ENCODE measurements at regions not wholly inside any gene's neighbourhood (a gene's known extent, or its start where the extent isn't known, plus 50 kb on each side); places are given as distances from the start of the nearest gene placed in this dataset.

DNA sequence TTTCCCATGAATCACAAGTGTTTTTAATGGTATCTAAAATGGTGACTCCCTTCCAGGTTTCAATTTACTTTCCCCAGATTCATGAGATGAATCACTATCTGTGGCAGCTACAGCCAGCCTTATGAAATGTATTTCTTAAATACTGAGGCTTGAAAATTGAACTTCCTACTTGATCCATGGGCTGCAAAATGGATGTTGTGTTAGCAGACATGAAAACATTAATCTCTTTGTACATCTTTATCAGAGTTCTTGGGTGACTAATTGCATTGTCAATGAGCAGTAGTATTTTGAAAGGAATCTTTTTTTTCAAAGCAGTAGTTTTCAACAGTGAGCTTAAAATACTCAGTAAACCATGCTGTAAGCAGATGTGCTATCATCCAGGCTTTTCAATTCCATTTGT, 250.8 kb downstream of the SLC6A15 start:
- no peak for DNase-seq

DNA sequence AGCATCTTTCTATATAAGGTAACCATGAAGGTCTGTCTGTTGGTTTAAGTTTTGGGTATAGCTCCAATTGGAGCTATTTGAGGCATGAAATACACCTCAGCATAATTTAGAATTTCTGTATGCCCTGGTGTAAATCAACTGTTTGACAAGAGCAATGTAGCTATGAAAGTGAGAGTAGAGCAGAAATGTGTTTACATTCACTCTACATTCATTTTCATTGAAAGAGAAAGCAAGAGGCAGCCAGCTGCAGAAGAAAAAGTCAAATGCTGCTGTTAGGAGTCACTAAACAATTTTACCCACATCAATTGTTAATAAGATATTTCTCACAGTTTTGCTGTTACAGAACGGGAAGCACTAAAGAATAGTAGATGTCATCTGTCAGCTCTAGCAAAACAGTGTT, 252.5 kb downstream of the SLC6A15 start:
- DNase-seq: no peak

DNA sequence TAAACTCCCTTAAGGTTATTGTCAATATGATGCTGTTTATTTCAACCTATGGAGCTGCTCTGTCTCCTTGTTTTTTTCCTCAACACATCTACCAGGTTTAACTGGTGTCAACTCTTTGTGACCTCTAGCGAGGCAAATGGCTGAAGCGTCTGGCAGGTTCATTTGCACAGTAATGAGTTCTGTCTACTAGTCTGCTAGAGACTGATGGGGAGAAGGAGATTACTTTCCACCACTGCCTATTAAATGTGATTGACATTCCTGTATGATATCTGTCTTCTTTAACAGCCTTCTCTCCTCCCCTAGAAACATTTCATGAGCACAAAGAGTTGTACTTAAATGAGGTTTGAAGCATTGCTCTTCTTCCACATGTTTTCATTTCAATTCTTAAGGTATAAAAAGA, 253.7 kb downstream of the SLC6A15 start:
- DNase-seq: no peak

DNA sequence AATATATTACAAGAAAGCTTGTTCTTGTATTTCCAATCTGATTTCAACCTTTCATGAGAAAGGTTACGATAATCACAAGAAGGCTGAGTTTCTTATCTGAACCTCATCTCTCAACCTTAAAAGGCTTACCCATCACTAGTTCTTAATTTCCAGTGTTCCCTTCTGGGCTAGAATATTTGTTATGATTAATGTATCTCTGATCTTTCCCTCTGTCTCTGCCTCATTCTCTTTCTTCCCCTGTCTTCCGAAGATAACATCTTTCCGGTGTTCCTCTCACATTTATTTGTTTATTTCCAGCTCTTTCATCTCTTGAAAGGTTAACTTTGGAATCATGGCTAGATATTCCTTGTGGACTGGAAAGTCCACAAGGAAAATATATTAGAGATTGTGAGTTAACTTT, 255.9 kb downstream of the SLC6A15 start:
- DNase-seq: no peak

DNA sequence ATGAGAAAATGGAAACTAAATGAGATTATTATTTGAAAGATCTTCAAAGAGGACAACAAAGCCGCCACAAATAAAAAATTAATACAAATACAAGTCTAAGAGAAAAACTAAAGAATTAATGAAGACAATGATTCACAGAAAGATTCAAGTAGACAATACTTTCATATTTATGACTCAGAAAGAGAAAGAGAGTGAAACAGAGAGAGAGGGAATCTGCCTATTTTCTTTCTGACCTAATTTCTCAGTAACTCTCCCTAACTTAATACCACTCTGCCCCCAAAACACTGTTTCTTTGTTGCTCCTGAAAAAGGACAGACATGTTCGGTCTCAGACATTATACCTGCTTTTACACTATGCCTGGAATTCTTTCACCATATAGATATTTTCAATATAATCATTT, 259.1 kb downstream of the SLC6A15 start:
- DNase-seq: no peak

DNA sequence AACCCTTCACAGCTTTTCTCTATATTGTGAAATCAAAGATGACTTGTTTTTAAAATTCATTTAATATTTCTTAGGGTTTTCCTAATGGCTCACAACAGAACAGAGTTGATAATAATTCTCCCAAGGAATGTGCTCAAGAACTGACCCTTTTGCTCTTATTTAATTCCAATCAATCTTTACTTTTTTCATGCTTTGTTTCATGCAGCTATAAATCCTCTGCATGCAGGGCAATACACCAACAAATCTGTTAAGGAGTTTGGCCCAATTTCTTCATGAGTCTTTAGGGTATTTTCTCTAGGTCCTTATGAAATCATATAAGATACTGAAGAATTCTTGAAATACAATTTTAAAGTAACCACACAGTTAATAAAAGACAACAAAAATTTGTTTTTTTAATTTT, 264.2 kb downstream of the SLC6A15 start:
- no peak for DNase-seq

DNA sequence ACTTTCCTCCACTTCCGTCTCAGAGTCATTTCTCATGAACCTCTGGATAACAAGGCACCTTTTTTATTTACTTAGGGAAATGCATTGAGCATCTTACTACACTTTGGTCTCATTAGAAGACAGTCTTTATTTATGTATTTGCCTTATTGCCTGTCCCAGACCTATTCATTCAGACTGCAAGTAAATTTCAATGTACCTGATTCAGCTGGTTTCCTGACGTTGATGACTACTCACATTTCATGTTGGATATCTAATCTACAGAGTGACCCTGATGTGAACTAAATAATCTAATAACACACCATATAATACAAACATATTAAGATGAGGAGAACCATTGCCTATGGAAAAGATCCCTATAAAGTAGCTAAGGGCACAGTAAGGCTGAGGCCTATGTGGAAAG, 267.7 kb downstream of the SLC6A15 start:
- DNase-seq: no peak

DNA sequence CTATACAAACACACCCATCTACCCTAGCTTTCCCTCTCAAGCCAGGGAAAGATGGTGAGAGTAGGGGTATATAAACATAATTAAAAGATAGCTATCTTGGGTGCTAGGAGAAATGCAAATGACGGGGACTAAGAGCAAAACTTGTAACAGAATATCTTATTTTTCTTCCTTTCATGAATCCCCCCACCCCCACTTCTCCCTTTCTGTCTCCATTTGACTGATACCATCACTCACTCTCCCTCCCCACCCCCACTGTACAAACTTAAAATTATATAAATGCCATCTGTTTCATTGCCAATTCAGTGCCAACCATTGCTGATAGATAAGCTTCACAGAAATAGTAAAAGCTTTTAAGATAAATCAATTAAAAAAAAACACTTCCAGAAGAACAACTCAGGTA, 268.6 kb downstream of the SLC6A15 start:
- DNase-seq: no peak

DNA sequence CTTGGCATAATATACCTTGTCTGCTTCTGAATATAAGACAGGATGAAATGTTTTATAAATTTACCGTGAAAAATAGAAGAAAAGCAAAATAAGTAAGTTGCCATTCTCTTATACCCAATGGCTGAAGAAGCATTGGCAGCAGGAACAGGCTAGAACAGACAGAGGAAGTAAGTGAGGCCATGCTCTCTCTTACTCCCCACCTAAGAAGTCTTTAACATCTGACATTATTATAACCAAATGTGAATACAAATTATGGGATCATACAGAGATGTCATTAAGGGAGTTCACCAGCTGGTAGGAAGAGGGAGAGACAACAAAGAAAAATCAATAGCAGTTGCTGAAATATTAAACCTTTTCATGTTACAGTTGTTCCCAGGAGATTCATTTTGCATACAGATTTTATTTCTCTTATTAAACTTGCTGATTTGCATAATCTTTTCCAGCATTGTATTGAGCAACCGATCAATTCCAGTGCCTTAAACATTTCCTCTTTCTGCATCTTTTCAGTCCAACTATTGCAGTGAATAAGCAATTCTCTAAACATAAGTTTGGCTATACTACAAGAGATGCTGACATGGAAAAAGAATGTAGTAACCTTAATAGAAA, 270.6 kb downstream of the SLC6A15 start:
- DNase-seq: no peak

DNA sequence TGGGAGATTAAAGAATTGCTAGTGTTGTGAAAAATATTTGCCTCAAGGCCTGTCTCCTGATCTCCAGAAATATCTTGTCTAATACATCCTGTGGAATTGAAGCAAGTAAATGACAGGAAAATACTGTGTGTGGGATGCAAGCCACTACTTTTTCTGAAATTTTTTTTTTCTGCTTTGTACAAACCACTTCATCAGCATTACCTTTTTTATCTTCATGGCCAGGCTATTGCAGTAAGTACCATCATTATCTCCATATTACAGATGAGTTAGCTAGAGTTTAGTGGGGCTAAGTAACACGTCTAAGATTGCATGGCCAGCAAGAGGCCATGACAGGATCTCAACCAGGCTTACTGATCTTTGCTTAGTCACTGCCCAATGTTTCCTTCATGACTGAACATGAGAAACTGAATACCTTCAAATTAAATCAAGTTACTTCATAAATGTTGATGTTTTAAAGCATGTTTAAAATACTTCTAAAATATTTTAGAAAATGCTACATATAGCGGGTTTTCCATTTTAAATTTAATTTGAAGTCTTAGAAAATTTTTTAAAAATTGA, 273.7 kb downstream of the SLC6A15 start:
- DNase-seq: no peak

DNA sequence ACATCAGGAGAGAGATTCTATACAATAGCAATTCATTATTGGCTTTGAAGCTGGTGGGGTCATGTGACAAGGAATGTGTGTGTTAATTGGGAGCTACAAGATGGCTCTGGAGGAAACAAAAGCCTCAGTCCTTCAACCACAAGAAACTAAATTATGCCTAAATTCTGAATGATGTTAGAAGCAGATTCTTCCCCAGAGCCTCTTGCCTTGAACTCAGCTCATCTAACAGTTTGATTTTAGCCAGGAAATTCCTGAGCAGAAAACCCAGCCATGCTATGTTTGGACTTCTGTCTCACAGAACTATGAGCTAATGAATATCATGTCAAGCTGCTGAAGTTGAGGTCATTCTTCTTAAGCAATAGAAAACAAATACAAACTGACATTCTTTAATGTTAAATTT, 274.7 kb downstream of the SLC6A15 start:
- DNase-seq: no peak

DNA sequence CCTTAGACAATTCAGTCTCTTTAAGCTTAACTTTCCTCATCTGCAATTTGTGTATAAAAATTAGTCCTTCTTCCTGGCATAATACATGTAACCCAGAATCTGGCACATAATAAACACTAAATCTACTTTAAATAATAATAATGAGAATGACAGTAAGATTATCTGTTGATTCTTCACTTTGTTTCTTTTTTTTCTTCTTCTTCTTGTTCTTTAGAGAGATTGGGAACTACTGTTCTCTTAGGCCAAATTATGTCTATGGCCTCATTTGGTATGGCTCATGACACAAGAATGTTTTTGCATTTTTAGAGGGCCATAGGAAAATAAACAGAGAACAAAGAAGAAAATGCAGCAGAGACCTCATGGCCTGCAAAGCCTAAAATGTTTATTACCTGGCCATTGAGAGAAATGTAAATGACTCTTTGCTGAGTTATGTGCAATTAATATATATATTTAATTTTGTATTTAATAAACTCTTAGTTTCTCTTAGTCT, 275.8 kb downstream of the SLC6A15 start:
- no peak for DNase-seq

DNA sequence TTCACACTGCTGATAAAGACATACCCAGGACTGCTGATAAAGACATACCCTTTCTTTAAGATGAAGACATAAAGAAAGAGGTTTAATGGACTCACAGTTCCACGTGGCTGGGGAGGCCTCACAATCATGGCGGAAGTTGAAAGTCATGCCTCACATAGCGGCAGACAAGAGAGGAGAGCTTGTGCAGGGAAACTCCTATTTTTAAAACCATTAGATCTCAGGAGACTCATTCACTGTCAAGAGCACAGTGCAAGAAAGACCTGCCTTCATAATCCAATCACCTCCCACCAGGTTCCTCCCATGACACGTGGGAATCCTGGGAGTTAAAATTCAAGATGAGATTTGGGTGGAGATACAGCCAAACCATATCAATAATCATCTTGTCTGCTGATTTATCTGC, 278.1 kb downstream of the SLC6A15 start:
- no peak for DNase-seq

DNA sequence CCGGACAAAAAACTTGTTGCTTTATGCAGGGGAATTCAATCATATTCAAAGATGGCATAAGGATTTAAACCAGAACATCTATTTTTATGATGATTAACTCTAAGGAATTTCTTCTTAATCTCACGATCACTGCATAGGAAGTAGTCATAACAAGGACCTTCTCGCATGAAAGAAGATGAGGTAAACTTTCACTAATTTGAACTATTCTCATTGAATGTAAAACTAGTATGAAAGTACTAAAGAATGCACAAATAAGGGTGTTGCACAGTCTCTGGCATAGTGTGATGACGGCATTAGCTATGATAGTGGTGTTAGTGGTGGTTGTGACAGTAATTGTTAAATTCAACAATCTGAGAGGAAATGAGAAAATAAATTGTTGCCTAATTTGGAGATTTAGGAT, 280.0 kb downstream of the SLC6A15 start:
- DNase-seq: no peak

DNA sequence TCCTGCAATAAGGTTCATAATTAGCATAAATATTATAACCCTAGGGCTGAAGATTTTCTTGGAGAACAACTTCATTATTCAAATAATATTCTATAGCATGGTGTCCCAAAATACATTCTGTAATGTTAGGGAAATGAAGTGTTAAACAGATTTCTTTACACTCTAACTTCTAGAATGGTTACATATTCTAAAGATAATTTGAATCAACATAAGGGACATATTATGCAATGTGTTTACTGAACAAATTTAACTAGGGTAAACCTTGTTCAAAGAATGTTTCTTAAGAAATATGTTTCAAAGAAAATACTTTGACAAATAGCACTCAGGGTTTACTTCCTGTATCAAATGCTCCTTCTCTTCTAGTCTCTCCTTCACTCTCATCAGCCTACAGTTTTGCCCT, 281.6 kb downstream of the SLC6A15 start:
- DNase-seq: no peak

DNA sequence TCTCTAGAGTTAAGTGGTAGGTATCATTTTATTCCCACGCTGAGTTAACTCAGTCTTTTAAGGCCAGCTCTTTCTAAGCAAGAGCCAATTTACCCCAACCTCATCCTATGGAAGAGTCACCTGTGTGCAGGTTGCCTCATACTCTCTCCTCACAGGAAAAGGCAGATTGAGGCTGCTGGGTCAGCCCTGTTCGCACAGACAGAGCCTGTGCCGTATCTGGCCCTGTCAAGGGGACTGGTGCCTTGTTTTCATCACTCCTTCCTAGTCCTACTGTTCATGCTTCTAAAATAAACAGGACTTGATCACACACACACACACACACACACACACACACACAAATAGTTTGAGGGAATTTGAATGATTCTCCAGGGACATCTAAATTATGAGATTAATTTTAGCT, 285.0 kb downstream of the SLC6A15 start:
- no peak for DNase-seq

DNA sequence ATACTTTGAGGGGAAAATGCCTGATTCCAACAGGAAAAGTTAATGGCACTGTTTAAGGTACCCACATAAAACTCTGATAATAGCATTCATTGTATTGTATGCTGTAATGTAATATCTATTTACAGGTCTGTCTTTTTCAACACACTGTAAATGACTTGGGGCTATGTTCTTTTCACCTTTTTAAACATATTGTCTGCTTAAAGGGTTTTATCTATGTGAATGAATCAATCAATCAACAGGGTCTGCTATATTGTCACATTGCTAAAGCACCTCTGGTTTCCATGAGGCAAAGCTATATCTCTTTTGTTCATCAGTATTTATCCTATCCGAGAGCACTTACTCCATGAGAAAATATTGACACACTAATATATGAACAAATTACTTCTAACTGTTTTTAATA, 288.0 kb downstream of the SLC6A15 start:
- no peak for DNase-seq

DNA sequence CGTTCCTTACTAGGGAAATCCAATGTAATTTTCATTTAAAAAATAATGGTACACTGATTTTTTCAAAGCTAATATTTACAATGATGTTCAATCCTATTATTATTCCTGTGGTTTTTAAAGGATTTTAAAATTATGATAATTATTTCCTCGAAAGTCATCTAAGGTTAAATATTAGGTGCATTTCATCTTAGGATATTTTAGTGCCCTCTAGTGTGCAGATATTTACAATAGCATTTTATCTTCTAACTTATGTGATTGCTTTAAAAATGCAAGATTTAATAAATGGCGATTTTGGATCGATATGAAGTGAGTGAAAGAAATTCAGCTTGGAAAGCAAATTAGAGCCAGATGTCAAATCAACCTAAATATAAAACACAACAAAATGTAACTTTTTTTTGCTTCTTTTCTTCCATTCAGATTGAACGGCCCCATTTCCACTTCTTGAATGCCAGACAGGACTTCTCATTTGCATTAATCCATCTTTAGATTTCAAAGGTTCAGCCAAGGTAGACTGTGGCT, 293.5 kb downstream of the SLC6A15 start:
- no peak for DNase-seq

DNA sequence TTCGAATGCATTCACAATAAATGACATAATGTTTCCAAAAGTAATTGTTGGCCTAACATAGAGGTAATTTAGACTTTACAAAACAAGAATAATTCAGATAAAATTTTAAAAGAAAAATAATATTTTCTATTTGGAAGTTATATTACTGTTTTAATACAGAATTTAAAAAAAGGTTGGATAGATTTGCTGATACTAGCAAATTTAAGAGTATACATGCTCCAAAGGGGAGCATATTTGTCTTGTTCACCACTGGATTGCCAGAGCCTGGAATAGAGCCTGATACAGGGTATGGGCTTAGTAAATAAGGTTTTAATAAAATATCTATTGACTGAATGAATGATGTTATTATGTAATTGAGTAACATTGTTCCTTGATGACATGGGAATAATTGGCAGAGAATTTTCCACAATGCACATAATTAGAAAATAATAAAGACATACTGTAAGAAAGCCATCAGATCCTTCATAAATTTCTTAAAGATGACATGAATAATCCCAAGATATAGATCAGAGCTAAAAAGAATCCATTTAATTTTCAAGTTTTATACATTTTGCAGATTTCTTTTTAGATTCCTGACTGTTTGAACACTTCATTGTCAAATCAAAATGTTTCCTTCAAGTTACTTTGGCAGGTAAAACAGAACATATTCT, 305.3 kb downstream of the SLC6A15 start:
- no peak for DNase-seq

DNA sequence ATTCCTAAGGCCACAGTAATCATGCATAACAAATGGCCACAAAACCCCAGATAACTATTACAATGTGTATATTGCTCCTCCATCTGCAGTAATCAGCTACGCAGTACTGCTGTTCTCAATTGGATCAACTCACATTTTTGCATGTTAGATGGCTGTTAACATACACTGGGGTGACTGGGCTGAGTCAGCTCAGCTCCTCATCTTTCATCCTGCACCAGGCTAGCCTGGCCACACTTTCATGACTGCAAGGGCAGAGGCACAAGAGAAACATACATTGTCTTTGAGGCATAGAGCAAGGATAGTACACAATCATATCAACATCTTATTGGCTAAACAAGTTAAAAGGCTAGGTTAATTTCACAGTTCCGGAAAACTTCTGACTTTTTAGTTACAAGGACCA, 306.6 kb downstream of the SLC6A15 start:
- DNase-seq: no peak

DNA sequence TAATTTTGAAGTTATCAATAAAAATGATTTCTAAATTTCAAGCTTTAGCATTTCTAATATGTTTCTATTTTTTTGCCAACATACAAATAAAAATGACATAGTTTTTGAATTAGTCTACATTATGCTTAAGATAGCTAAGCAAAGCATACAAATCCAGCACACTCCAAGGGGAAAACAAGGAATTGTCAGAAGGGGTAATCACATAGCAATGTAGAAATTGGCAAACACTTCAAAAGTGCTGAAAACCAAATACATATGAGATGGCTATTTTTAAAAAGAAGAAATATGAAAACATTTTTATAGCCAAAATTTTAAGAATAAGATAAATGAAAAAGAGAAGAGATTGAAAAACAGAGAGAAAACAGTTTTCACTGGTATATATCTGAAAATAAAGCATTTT, 308.0 kb downstream of the SLC6A15 start:
- DNase-seq: no peak

DNA sequence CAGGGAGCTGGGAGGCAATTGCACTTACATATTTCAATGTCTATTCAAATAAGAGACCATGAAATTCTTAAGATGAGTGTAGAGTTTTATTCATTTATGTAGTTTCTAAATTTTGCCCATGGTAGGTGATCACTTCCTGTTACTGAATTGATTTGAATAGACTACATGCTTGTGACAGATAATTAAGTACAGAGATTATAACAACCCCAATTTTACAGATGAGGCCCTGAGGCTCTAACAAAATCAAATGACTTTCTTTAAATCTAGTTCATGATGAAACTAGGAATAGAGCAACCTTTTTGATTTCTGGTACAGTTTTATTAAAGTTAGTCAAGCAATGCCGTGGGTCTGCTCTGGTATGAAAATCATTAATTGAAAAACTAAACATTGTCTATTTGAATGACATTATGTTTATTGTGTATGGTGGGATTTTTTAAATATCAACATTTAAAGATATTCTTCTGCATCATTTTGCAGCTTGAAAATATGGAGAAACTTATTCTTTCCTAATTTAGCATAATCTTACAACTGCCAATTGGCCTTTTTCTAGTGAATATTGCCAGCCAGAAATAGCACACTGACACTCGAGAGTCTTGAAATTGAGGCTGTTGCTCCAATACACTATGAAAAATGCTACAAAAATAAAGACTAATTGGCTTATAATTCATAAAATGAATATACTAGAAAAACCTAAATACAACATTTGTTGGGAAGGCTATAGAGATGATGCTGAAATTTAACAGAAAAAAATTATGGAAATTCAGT, 308.9 kb downstream of the SLC6A15 start:
- DNase-seq: no peak

DNA sequence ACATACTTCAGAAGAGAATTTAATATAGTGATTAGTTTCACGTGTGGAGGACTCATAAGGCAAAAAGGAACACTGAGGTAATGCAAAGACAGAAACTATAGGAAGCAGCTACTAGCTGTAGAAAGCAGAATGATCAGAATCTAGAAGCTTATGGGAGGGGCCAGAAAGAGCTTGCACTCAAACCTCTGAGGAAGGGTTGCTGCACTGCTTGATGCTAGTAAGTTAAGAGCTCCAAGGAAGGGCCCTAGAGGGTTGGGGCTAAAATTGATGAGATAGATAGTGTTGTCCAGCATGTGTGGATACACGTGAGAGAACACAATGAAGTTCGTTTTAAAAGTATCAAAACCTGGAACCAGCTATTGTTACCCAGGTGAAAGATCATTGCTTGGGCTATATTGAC, 311.1 kb downstream of the SLC6A15 start:
- DNase-seq: no peak

DNA sequence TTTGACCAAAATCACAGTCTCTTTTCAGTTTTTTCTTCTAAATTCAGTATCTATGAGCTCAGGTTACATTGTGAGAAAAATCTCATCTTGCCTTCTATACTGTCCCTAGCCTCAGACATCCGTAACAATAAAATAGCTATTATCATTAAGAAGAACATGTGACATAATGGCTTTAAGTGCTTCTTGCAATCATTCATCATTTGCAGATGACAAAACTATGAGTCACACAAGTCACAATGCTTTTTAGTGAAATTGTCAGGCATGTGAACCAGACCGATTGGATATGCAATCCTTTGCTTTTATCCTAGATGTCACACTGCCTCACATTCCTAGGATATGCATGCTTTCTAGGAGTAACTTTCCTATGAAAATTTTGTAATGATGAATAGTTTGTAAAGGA, 313.1 kb downstream of the SLC6A15 start:
- DNase-seq: no peak

Data from left hindlimb (tissue), 1 donor.